ENCODE measurements at regions not wholly inside any gene's neighbourhood (a gene's known extent, or its start where the extent isn't known, plus 50 kb on each side); places are given as distances from the start of the nearest gene placed in this dataset.
"Not testable (repeated sequence)": the region's sequence is repeated elsewhere in the genome, so short reads cannot be mapped to it uniquely, and the experiment has no call there.

DNA sequence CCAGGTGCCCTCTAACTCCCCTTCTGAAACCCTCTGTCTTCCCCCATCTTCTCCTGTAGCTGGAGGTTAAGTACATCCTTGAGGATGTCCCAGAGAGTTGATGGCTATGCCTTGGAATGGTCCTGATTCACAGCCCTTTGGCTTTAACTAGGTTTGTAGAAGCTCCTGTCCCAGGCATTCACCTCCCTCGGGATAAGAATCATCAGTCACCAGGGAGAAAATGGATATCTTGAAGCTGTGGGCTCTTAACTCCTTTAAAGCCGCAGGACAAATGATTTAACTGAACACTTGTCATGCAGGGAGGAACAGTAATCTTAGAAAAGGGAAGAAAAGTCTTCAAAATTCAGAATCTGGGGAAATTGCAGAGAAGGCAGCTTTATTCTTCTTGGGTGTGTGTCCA lies 139.9 kb downstream of the PSAT1 start:
- no peak overlapping the region for H3K27ac ChIP-seq (ENCODE audit: insufficient read depth, low read depth, low read length, poor library complexity, severe bottlenecking)
- peaks cover 38% of the 10 kb centered on the region for H3K4me1 ChIP-seq (ENCODE audit: control insufficient read depth, insufficient read depth, low read length)
- no peaks in the 10 kb centered on the region for H3K27me3 ChIP-seq (ENCODE audit: control insufficient read depth, insufficient read depth, low read length, poor library complexity, severe bottlenecking)
- 90 to 92% methylated on average over 2 of the region's 2 CpGs for WGBS, 2 experiments
- no peaks in the 10 kb centered on the region for H3K9me3 ChIP-seq (ENCODE audit: control insufficient read depth, low read length)
- no peaks in the 10 kb centered on the region for H3K36me3 ChIP-seq (ENCODE audit: control insufficient read depth, insufficient read depth, low read length)
- H3K4me3 ChIP-seq (ENCODE audit: insufficient read depth, low read depth, low read length) = no peak overlapping the region

DNA sequence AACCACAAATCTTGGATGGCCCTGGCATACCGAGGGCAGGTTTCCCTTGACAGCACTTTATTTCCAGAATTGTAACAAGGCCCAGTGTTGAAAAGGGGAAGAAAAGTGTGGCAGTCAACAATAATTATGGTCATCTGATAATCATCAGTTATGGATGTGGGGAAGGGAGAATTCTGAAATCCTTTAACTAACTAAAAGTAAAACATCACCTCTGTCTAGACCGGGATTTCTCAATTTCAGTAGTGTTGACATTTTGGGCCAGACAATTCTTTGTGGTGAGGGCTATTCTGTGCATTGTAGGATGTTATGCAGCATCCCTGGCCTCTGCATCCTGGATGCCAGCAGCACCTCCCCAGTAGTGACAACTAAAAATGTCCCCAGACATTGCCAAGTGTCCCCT lies 140.4 kb downstream of the PSAT1 start:
- Histone ChIP-seq H3K27ac (ENCODE audit: insufficient read depth, low read depth, low read length, poor library complexity, severe bottlenecking) (no peak overlapping the region), H3K4me3 (ENCODE audit: insufficient read depth, low read depth, low read length) (no peak overlapping the region)
- WGBS, 2 experiments = 94 to 97% methylated on average over 2 of the region's 2 CpGs

DNA sequence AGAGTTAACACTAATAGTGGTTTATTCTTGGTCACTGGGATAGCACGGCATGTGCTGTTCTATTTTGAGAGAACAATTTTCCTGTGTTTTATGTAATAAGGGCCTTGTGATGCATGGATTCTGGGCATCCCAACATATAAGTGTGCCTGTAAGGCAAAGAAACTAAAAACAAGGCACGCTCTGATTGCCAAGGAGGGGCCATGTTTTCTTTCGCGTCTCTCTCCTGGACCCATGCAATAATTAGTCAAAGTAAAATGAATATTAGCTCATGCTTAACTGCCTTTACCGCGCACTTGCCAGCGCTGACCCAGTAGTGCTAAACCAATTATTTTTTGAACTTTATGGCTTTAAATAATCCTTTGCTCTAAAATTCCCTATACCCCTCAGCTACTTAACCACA lies 140.9 kb downstream of the PSAT1 start:
- Histone ChIP-seq H3K4me3 (ENCODE audit: insufficient read depth, low read depth, low read length) (no peak overlapping the region), H3K27me3 (ENCODE audit: control insufficient read depth, insufficient read depth, low read length, poor library complexity, severe bottlenecking) (no peaks in the 10 kb centered on the region), H3K27ac (ENCODE audit: insufficient read depth, low read depth, low read length, poor library complexity, severe bottlenecking) (peak overlapping the region; percentile 40), H3K4me1 (ENCODE audit: control insufficient read depth, insufficient read depth, low read length) (peaks cover 38% of the 10 kb centered on the region), H3K9me3 (ENCODE audit: control insufficient read depth, low read length) (no peaks in the 10 kb centered on the region), H3K36me3 (ENCODE audit: control insufficient read depth, insufficient read depth, low read length) (no peaks in the 10 kb centered on the region)
- 82 to 91% methylated on average over 7 of the region's 7 CpGs for WGBS, 2 experiments

More for the DNA sequence above, 140.4 kb downstream of the PSAT1 start:
- H3K27me3 ChIP-seq (ENCODE audit: control insufficient read depth, insufficient read depth, low read length, poor library complexity, severe bottlenecking) = no peaks in the 10 kb centered on the region
- peaks cover 38% of the 10 kb centered on the region for H3K4me1 ChIP-seq (ENCODE audit: control insufficient read depth, insufficient read depth, low read length)
- H3K9me3 ChIP-seq (ENCODE audit: control insufficient read depth, low read length) = no peaks in the 10 kb centered on the region
- no peaks in the 10 kb centered on the region for H3K36me3 ChIP-seq (ENCODE audit: control insufficient read depth, insufficient read depth, low read length)

DNA sequence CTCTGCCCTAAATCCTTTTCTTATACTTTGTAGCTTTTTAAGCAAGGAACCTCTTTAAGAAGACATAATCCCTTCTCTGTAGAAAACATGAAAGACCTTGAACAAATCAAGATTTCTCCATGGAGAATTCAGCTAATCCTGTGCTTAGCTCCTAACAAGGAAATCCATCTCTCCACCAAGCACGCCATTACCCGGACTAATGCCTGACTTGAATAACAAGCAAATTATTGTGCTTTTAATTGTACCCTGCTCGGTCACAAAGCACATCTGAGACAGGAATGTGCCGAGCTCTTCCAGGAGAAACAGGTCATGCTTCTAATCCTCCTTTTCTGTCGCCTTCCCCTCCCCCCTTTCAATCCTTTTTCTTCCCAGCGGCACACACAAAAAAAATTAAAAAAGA lies 141.3 kb downstream of the PSAT1 start:
- no peaks in the 10 kb centered on the region for H3K27me3 ChIP-seq (ENCODE audit: control insufficient read depth, insufficient read depth, low read length, poor library complexity, severe bottlenecking)
- H3K36me3 ChIP-seq (ENCODE audit: control insufficient read depth, insufficient read depth, low read length) = no peaks in the 10 kb centered on the region
- H3K27ac ChIP-seq (ENCODE audit: insufficient read depth, low read depth, low read length, poor library complexity, severe bottlenecking) = peak overlapping the region; percentile 40
- no peak overlapping the region for H3K4me3 ChIP-seq (ENCODE audit: insufficient read depth, low read depth, low read length)
- H3K4me1 ChIP-seq (ENCODE audit: control insufficient read depth, insufficient read depth, low read length) = peaks cover 38% of the 10 kb centered on the region
- H3K9me3 ChIP-seq (ENCODE audit: control insufficient read depth, low read length) = no peaks in the 10 kb centered on the region
- 6 to 11% methylated on average over 5 of the region's 6 CpGs for WGBS, 2 experiments

DNA sequence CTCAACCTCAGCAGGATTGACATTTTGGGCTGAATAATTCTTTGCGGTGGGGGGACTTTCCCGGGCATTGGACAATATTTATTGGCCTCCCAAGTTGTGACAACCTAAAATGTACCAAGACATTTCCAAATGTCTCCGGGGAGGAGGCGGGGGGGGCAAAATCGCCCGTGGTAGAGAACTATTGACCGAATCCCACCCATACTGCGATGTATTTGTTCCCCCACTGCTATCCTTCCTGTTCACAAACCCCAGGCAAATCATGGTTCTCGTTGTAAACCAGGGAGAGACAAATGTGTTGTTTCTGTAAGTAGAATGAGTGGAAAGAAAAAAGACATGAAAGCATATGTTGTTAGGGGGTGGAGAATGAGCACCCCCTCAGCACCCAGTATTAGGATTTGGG lies 141.9 kb downstream of the PSAT1 start:
- H3K27ac ChIP-seq (ENCODE audit: insufficient read depth, low read depth, low read length, poor library complexity, severe bottlenecking) = peak overlapping the region; percentile 40
- H3K36me3 ChIP-seq (ENCODE audit: control insufficient read depth, insufficient read depth, low read length) = no peaks in the 10 kb centered on the region
- H3K9me3 ChIP-seq (ENCODE audit: control insufficient read depth, low read length) = no peaks in the 10 kb centered on the region
- H3K4me3 ChIP-seq (ENCODE audit: insufficient read depth, low read depth, low read length) = no peak overlapping the region
- H3K4me1 ChIP-seq (ENCODE audit: control insufficient read depth, insufficient read depth, low read length) = peaks cover 38% of the 10 kb centered on the region
- 61 to 67% methylated on average over 9 of the region's 9 CpGs for WGBS, 2 experiments
- H3K27me3 ChIP-seq (ENCODE audit: control insufficient read depth, insufficient read depth, low read length, poor library complexity, severe bottlenecking) = no peaks in the 10 kb centered on the region

DNA sequence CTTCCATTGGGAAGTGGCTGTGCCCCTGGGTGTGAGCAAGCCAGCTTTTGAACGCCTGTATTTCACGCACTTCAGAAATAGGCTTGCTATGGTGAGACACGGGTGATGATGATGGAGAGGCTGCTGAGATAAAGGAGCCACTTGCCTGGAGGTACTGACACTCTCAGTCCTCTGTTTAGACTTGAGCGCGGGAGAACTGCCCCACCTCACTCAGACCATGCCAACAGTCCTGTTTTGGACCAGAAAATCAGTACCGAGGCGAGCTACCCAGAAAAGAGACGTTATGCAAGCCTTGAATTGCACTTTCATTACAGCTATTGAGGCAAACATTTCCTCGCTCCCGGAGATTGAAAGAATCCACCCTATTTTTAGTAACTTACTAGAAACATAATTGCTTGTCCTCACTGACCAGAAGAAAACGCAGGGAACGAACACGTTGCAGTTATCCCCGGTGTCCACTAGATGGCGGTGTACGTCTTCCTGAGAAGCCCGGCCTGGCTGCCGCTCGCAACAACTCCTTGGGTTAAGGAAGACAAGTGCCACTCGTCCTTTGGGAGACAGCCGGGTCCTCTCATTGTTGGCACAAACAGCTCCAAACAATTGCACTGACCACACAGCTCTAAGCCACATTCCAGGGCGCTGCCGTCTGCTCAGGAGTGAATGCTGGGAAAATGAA lies 142.4 kb downstream of the PSAT1 start:
- no peaks in the 10 kb centered on the region for H3K9me3 ChIP-seq (ENCODE audit: control insufficient read depth, low read length)
- WGBS, 2 experiments = 12% methylated on average over 23 of the region's 23 CpGs
- peaks cover 38% of the 10 kb centered on the region for H3K4me1 ChIP-seq (ENCODE audit: control insufficient read depth, insufficient read depth, low read length)
- no peaks in the 10 kb centered on the region for H3K27me3 ChIP-seq (ENCODE audit: control insufficient read depth, insufficient read depth, low read length, poor library complexity, severe bottlenecking)
- H3K4me3 ChIP-seq (ENCODE audit: insufficient read depth, low read depth, low read length) = no peak overlapping the region
- H3K36me3 ChIP-seq (ENCODE audit: control insufficient read depth, insufficient read depth, low read length) = no peaks in the 10 kb centered on the region
- H3K27ac ChIP-seq (ENCODE audit: insufficient read depth, low read depth, low read length, poor library complexity, severe bottlenecking) = peak overlapping the region; percentile 83

DNA sequence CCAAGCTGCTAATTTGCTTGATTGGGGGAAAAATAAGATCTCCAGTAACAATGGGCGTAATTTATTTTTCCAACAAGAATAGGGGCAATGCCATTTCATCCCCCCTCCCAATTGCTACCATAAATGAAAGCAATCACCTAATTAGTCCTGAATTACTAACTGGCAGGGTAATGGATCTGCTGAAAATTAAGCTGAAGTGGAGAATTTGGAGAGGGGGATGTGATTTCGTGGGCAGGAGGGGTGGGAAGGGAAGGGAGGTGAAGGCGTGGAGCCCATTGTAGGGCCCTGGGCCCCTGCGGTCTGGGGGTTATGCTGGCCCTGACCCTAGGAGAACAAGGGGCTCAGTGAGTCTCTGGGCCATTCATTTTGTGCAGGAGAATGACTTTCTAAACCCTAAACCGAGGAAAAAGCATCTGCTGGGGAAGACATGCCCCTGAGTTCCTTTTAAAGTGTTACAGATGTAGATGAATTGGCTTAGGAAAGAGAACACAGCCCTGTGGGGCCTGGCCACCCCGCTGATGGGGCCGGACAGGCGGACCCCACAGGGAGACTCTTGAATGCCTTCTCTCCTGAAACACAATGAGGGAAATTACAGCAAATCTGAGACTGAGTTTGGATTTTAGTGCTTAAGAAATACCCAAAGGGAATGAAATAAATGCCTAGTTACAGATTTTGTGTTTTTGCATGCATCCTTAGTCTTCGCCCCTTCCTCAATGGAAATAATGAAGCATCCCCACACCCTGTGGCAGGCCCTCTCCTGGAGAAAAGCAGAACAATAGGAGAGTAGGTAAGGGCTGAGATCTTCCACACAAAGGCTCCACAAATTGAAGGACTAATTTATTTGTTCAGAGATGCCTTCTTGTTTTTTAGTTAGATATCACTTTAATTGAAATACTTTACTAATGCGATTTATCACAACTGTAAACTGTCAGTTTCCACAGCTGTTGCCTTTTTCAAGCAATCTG lies 143.2 kb downstream of the PSAT1 start:
- Histone ChIP-seq H3K9me3 (ENCODE audit: control insufficient read depth, low read length) (no peaks in the 10 kb centered on the region), H3K4me1 (ENCODE audit: control insufficient read depth, insufficient read depth, low read length) (peaks cover 38% of the 10 kb centered on the region), H3K27me3 (ENCODE audit: control insufficient read depth, insufficient read depth, low read length, poor library complexity, severe bottlenecking) (no peaks in the 10 kb centered on the region), H3K4me3 (ENCODE audit: insufficient read depth, low read depth, low read length) (no peak overlapping the region), H3K36me3 (ENCODE audit: control insufficient read depth, insufficient read depth, low read length) (no peaks in the 10 kb centered on the region), H3K27ac (ENCODE audit: insufficient read depth, low read depth, low read length, poor library complexity, severe bottlenecking) (peak overlapping the region; percentile 83)
- 14 to 19% methylated on average over 8 to 10 of the region's 10 CpGs for WGBS, 2 experiments

DNA sequence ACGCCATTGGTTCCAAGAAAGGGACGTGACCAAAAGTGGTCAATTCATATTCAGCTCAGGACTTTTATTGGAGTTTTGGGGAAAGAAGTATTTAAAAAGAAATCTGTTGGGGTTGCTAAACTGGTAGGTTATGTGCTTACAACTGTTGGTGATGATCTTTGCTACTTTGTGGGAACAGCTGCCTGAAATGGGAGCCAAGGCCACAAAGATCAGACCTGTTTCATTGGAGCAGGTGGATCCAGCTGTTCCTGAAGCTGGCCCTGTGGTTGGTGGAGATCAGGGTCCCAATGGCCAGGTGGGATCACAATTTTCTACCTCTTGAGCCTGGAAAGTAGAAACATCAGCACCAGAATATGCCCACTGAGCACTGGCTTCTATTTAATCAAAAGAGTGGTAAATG lies 144.5 kb downstream of the PSAT1 start:
- Histone ChIP-seq H3K36me3 (ENCODE audit: control insufficient read depth, insufficient read depth, low read length) (no peaks in the 10 kb centered on the region), H3K4me3 (ENCODE audit: insufficient read depth, low read depth, low read length) (no peak overlapping the region), H3K4me1 (ENCODE audit: control insufficient read depth, insufficient read depth, low read length) (peaks cover 38% of the 10 kb centered on the region), H3K9me3 (ENCODE audit: control insufficient read depth, low read length) (no peaks in the 10 kb centered on the region), H3K27ac (ENCODE audit: insufficient read depth, low read depth, low read length, poor library complexity, severe bottlenecking) (no peak overlapping the region), H3K27me3 (ENCODE audit: control insufficient read depth, insufficient read depth, low read length, poor library complexity, severe bottlenecking) (no peaks in the 10 kb centered on the region)
- WGBS, 2 experiments = 91 to 97% methylated on average over 2 of the region's 2 CpGs

DNA sequence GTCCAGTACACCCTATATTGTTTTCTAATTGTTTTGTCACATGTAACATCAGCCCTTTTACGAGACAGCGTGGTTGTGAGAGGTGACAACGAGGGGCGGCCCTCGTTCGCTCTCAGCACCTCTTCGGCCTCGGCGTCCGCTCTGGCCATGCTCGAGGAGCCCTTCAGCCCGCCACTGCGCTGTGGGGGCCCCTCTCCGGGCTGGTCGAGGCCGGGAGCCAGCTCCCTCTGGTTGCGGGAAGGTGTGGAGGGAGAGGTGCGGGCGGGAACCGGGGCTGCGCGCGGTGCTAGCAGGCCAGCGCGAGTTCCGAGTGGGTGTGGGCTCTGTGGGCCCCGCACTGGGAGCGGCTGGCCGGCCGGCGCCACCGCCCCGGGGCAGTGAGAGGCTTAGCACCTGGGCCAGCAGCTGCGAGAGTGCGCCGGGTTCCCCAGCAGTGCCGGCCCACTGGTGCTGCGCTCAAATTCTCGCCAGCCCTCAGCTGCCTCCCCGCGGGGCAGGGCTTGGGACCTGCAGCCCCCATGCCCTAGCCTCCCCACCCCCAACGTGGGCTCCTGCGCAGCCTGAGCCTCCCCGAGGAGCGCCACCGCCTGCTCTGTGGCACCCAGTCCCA lies 145.0 kb downstream of the PSAT1 start:
- H3K4me3 ChIP-seq (ENCODE audit: insufficient read depth, low read depth, low read length) = no peak overlapping the region
- no peaks in the 10 kb centered on the region for H3K9me3 ChIP-seq (ENCODE audit: control insufficient read depth, low read length)
- no peaks in the 10 kb centered on the region for H3K36me3 ChIP-seq (ENCODE audit: control insufficient read depth, insufficient read depth, low read length)
- 97% methylated on average over 46 of the region's 46 CpGs for WGBS, 2 experiments
- H3K27me3 ChIP-seq (ENCODE audit: control insufficient read depth, insufficient read depth, low read length, poor library complexity, severe bottlenecking) = no peaks in the 10 kb centered on the region
- no peak overlapping the region for H3K27ac ChIP-seq (ENCODE audit: insufficient read depth, low read depth, low read length, poor library complexity, severe bottlenecking)
- H3K4me1 ChIP-seq (ENCODE audit: control insufficient read depth, insufficient read depth, low read length) = peaks cover 33% of the 10 kb centered on the region

DNA sequence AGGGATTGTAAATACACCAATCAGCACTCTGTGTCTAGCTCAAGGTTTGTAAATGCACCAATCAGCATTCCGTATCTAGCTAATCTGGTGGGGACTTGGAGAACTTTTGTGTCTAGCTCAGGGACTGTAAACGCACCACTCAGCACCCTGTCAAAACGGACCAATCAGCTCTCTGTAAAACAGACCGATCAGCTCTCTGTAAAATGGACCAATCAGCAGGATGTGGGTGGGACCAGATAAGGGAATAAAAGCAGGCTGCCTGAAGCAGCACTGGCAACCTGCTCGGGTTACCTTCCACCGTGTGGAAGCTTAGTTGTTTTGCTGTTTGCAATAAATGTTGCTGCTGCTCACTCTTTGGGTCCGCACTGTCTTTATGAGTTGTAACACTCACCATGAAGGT lies 145.7 kb downstream of the PSAT1 start:
- not testable (repeated sequence) for H3K9me3 ChIP-seq (ENCODE audit: control insufficient read depth, low read length); H3K27ac ChIP-seq (ENCODE audit: insufficient read depth, low read depth, low read length, poor library complexity, severe bottlenecking); H3K4me3 ChIP-seq (ENCODE audit: insufficient read depth, low read depth, low read length); H3K27me3 ChIP-seq (ENCODE audit: control insufficient read depth, insufficient read depth, low read length, poor library complexity, severe bottlenecking); H3K36me3 ChIP-seq (ENCODE audit: control insufficient read depth, insufficient read depth, low read length)
- 94 to 95% methylated on average over 7 of the region's 7 CpGs for WGBS, 2 experiments
- peaks cover 27% of the 10 kb centered on the region for H3K4me1 ChIP-seq (ENCODE audit: control insufficient read depth, insufficient read depth, low read length)
